Neural progenitor cell (in vitro differentiated cells): ENCODE measurements at regions not wholly inside any gene's neighbourhood (a gene's known extent, or its start where the extent isn't known, plus 50 kb on each side); places are given as distances from the start of the nearest gene placed in this dataset.

Experiments
- DNase-seq: peaks from one replicate; pipeline ENCODE4 v3.0.0-alpha.2; 2016; ENCODE audit warnings: low spot score
- H2AFZ ChIP-seq: fragments of 200-600 bp; sonication (generic); replicated peaks from 2 replicates; pipeline ENCODE4 v1.6.1; 2016; ENCODE audit warnings: antibody characterized with exemption
- H3F3A ChIP-seq: fragments of 200-600 bp; sonication (generic); 2 replicates; pipeline ENCODE4 v1.6.1; 2016; ENCODE audit warnings: antibody characterized with exemption, low read depth
- H3K27ac ChIP-seq: fragments of 200-600 bp; sonication (generic); 2 replicates; pipeline ENCODE4 v1.5.1; 2016; ENCODE audit warnings: mild to moderate bottlenecking
- H3K27me3 ChIP-seq: fragments of 200-600 bp; sonication (generic); 2 replicates; pipeline ENCODE4 v1.6.1; 2016; ENCODE audit warnings: mild to moderate bottlenecking, moderate library complexity
- H3K36me3 ChIP-seq: fragments of 200-600 bp; sonication (generic); 2 replicates; pipeline ENCODE4 v1.5.1; 2016
- H3K4me1 ChIP-seq: fragments of 200-600 bp; sonication (generic); 2 replicates; pipeline ENCODE4 v1.6.1; 2016; ENCODE audit warnings: mixed run types
- H3K4me2 ChIP-seq: fragments of 200-600 bp; sonication (generic); 2 replicates; pipeline ENCODE4 v1.6.1; 2016
- H3K4me3 ChIP-seq: fragments of 200-600 bp; sonication (generic); 2 replicates; pipeline ENCODE4 v1.5.1; 2016
- H3K79me2 ChIP-seq: fragments of 200-600 bp; sonication (generic); 2 replicates; pipeline ENCODE4 v1.6.1; 2016; ENCODE audit warnings: low read depth
- H3K9ac ChIP-seq: fragments of 200-600 bp; sonication (generic); 2 replicates; pipeline ENCODE4 v1.6.1; 2016
- H3K9me3 ChIP-seq: fragments of 200-600 bp; sonication (generic); 2 replicates; pipeline ENCODE4 v1.5.1; 2016; ENCODE audit warnings: low read depth
- H4K20me1 ChIP-seq: fragments of 200-600 bp; sonication (generic); 2 replicates; pipeline ENCODE4 v1.6.1; 2016; ENCODE audit warnings: low read depth
- H3K27ac Mint-ChIP-seq: 3 replicates; pipeline ENCODE4 v1.8.0; 2021; ENCODE audit warnings: mixed read lengths
- H3K27me3 Mint-ChIP-seq: 2 replicates; pipeline ENCODE4 v1.8.0; 2022; ENCODE audit warnings: low read depth, mild to moderate bottlenecking, inconsistent platforms, moderate library complexity, mixed read lengths; ENCODE audit not compliant: insufficient read depth
- H3K36me3 Mint-ChIP-seq: 3 replicates; pipeline ENCODE4 v1.8.0; 2021; ENCODE audit warnings: mixed read lengths
- H3K4me1 Mint-ChIP-seq: 3 replicates; pipeline ENCODE4 v1.8.0; 2021; ENCODE audit warnings: mixed read lengths
- H3K4me3 Mint-ChIP-seq: 3 replicates; pipeline ENCODE4 v1.8.0; 2021; ENCODE audit warnings: mild to moderate bottlenecking, moderate library complexity, mixed read lengths
- H3K9me3 Mint-ChIP-seq: 3 replicates; pipeline ENCODE4 v1.8.0; 2020; ENCODE audit warnings: mixed read lengths
- EZH2 ChIP-seq: fragments of 200-600 bp; sonication (generic); IDR thresholded peaks from 2 replicates; pipeline ENCODE4 v1.6.1; 2017; ENCODE audit warnings: antibody characterized with exemption, mild to moderate bottlenecking, moderate library complexity
- EZH2phosphoT487 ChIP-seq: fragments of 200-600 bp; sonication (generic); IDR thresholded peaks from 2 replicates; pipeline ENCODE4 v1.6.1; 2017; ENCODE audit warnings: antibody characterized with exemption
- TF ChIP-seq, protein P1 (sequence below): fragments of 200-600 bp; sonication (generic); IDR thresholded peaks from 2 replicates; pipeline ENCODE4 v1.5.1; 2017; ENCODE audit warnings: antibody characterized with exemption, mild to moderate bottlenecking

GRCh38 chr10:36564433-36564832 lies 561.0 kb upstream of the ANKRD30A start:
- Histone ChIP-seq H3K27me3 (no peaks in the 10 kb centered on the region), H3F3A (no peaks in the 10 kb centered on the region), H3K4me2 (no peak overlapping the region), H4K20me1 (no peaks in the 10 kb centered on the region), H2AFZ (no peak overlapping the region), H3K4me1 (no peaks in the 10 kb centered on the region), H3K4me3 (no peak overlapping the region), H3K36me3 (no peaks in the 10 kb centered on the region), H3K9ac (no peak overlapping the region), H3K9me3 (no peaks in the 10 kb centered on the region), H3K27ac (no peak overlapping the region), H3K79me2 (no peaks in the 10 kb centered on the region)
- no peaks in the 10 kb centered on the region for H3K27me3 Mint-ChIP-seq
- no peaks in the 10 kb centered on the region for H3K36me3 Mint-ChIP-seq
- TF ChIP-seq, protein P1, sequence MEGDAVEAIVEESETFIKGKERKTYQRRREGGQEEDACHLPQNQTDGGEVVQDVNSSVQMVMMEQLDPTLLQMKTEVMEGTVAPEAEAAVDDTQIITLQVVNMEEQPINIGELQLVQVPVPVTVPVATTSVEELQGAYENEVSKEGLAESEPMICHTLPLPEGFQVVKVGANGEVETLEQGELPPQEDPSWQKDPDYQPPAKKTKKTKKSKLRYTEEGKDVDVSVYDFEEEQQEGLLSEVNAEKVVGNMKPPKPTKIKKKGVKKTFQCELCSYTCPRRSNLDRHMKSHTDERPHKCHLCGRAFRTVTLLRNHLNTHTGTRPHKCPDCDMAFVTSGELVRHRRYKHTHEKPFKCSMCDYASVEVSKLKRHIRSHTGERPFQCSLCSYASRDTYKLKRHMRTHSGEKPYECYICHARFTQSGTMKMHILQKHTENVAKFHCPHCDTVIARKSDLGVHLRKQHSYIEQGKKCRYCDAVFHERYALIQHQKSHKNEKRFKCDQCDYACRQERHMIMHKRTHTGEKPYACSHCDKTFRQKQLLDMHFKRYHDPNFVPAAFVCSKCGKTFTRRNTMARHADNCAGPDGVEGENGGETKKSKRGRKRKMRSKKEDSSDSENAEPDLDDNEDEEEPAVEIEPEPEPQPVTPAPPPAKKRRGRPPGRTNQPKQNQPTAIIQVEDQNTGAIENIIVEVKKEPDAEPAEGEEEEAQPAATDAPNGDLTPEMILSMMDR = no peak
- no peak for TF ChIP-seq EZH2
- no peaks in the 10 kb centered on the region for H3K4me1 Mint-ChIP-seq
- DNase-seq = no peak
- no peaks in the 10 kb centered on the region for H3K9me3 Mint-ChIP-seq
- H3K4me3 Mint-ChIP-seq = no peak overlapping the region
- no peak overlapping the region for H3K27ac Mint-ChIP-seq

GRCh38 chr10:36559412-36560400 lies 565.7 kb upstream of the ANKRD30A start:
- H3K27me3 ChIP-seq = no peaks in the 10 kb centered on the region
- no peak overlapping the region for H3K4me2 ChIP-seq
- no peak overlapping the region for H3K4me3 ChIP-seq

DNA sequence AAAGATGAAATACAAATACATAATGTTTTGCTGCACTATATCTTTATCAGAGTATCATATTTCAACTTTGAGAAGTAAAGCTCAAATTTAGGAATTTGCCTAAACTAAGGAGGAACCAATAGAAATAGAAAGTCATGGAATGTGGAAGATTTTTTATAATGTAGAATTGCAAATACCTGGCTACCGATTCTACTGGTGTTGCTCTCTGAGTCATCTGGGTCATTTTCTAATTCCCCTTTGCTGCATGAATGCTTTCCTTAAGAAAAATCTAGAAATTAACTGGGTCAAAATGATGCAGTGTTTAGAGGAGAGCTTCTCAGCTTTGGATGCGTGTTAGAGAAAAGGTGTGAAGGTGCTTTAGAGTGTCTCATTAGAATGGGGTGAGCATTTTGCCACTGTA lies 568.9 kb upstream of the ANKRD30A start:
- H3K4me2 ChIP-seq = no peak overlapping the region
- H3K36me3 Mint-ChIP-seq = no peaks in the 10 kb centered on the region
- no peaks in the 10 kb centered on the region for H3K9me3 Mint-ChIP-seq

More at GRCh38 chr10:36559412-36560400, 565.7 kb upstream of the ANKRD30A start:
- no peak overlapping the region for H3K9ac ChIP-seq
- peaks cover 9% of the 10 kb centered on the region for H3K4me1 ChIP-seq
- no peaks in the 10 kb centered on the region for H3F3A ChIP-seq
- no peak overlapping the region for H3K27ac ChIP-seq
- no peaks in the 10 kb centered on the region for H3K36me3 ChIP-seq
- H3K4me1 Mint-ChIP-seq = no peaks in the 10 kb centered on the region
- no peaks in the 10 kb centered on the region for H3K27me3 Mint-ChIP-seq
- H2AFZ ChIP-seq = no peak overlapping the region
- H3K4me3 Mint-ChIP-seq = no peak overlapping the region
- H3K27ac Mint-ChIP-seq = no peak overlapping the region
- no peaks in the 10 kb centered on the region for H3K9me3 Mint-ChIP-seq
- TF ChIP-seq EZH2phosphoT487 (no peak), EZH2 (no peak)
- TF ChIP-seq, protein P1 = no peak
- no peaks in the 10 kb centered on the region for H3K9me3 ChIP-seq
- no peaks in the 10 kb centered on the region for H3K36me3 Mint-ChIP-seq
- H4K20me1 ChIP-seq = no peaks in the 10 kb centered on the region
- H3K79me2 ChIP-seq = no peaks in the 10 kb centered on the region
- no peak for DNase-seq

More for the DNA sequence above, 568.9 kb upstream of the ANKRD30A start:
- TF ChIP-seq, protein P1 = no peak
- no peak for TF ChIP-seq EZH2phosphoT487
- no peak for TF ChIP-seq EZH2
- Histone ChIP-seq H3K27ac (no peak overlapping the region), H4K20me1 (no peaks in the 10 kb centered on the region), H3F3A (no peaks in the 10 kb centered on the region), H3K9me3 (no peaks in the 10 kb centered on the region), H2AFZ (no peak overlapping the region), H3K36me3 (no peaks in the 10 kb centered on the region), H3K9ac (no peak overlapping the region), H3K79me2 (no peaks in the 10 kb centered on the region), H3K27me3 (no peaks in the 10 kb centered on the region), H3K4me3 (no peak overlapping the region), H3K4me1 (peaks cover 9% of the 10 kb centered on the region)
- no peak for DNase-seq
- H3K4me3 Mint-ChIP-seq = no peak overlapping the region
- no peak overlapping the region for H3K27ac Mint-ChIP-seq
- peaks cover 2% of the 10 kb centered on the region for H3K27me3 Mint-ChIP-seq
- H3K4me1 Mint-ChIP-seq = no peaks in the 10 kb centered on the region
